GM10266 (cell line): ENCODE measurements at regions not wholly inside any gene's neighbourhood (a gene's known extent, or its start where the extent isn't known, plus 50 kb on each side); places are given as distances from the start of the nearest gene placed in this dataset.
A peak's percentile ranks its signal among the peaks of the same experiment; 100 is the strongest.

Experiments
- DNase-seq: peaks from one replicate; pipeline ENCODE4 v3.0.0; 2012; ENCODE audit errors: extremely low spot score
- CTCF ChIP-seq: IDR thresholded peaks from 2 replicates; pipeline ENCODE4 v1.5.1; 2012; ENCODE audit warnings: mild to moderate bottlenecking, low read depth; ENCODE audit not compliant: control insufficient read depth, insufficient read depth; ENCODE audit errors: missing control alignments

GRCh38 chr2:728165-728564, 51.0 kb upstream of the TMEM18 start:
- no peak for DNase-seq
- no peak for TF ChIP-seq CTCF

DNA sequence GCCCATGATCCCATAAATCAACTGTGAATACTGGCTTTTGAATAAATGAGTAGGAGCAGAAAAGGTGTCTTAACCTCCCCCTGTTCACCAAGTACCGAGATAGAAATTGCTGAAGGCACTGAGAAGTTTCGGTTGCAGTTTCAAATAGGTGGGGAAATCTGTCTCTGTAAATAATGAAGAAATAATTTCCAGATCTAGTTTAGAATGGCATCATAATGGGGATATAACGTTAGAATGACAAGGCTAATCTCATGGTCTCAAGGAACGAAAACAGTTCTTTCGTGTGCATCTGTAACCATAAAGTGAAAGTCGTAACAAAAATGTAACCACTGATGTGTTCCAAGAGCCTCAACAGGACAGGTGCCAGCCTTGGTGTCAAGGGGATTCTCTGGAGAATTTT, 49.9 kb upstream of the TMEM18 start:
- TF ChIP-seq CTCF, result no peak
- peak; percentile 51 for DNase-seq
